ENCODE measurements at regions not wholly inside any gene's neighbourhood (a gene's known extent, or its start where the extent isn't known, plus 50 kb on each side); places are given as distances from the start of the nearest gene placed in this dataset.

DNA sequence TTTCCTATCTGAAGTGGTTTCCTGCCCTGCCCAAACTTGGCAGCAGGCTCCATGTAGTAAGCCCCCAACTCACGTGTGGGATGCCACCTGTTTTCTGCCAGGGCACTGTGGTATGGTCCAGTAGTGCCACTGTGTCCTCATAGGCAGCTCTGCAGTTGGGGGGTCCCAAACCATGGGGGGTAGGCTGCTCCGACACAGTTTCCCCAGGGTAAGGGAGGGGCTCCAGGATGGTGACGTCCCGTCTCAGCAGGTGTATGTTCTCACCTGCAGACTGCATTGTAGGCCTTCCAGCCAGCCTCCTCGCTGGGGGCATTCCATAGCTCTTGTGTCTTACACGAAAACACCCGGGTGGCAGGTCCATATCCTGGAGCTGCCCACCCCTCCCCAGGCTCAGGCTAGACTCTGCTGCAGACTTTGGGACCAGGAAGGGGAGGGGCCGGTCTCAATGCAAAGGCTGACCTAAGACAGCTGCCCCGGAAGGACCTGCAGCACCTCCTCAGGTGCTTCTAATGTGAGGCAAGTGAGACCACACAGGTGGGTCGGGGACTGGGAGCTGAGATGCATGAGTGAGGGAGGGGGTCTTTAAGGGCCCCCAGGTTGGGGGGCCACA, 330.5 kb upstream of the IRX4 start:
- Histone ChIP-seq H3K4me2 (ENCODE audit: low read length) (no peak overlapping the region), H3K27me3 (ENCODE audit: insufficient read depth, low read length) (peaks cover 16% of the 10 kb centered on the region), H3K9me3 (ENCODE audit: control insufficient read depth in 1 of 2, insufficient read depth in 1 of 2, low read depth in 1 of 2, low read length in 2 of 2) (no peaks in the 10 kb centered on the region), H2AFZ (ENCODE audit: low read depth, low read length, poor library complexity, severe bottlenecking) (no peak overlapping the region), H3K36me3 (ENCODE audit: control insufficient read depth in 1 of 2, insufficient read depth in 2 of 2, low read length in 2 of 2) (no peaks in the 10 kb centered on the region), H3K9me2 (ENCODE audit: insufficient read depth) (no peaks in the 10 kb centered on the region), H3K27ac (ENCODE audit: low read depth, low read length) (no peak overlapping the region), H3K79me2 (ENCODE audit: insufficient read depth, low read length) (no peaks in the 10 kb centered on the region), H3K9ac (ENCODE audit: low read length) (no peak overlapping the region), H3K4me3 (replicated peaks in 1 of 2; ENCODE audit: low read depth in 1 of 2, low read length in 2 of 2) (no peak overlapping the region), H3K4me1 (ENCODE audit: control insufficient read depth in 1 of 2, insufficient read depth in 2 of 2, low read length in 2 of 2) (no peaks in the 10 kb centered on the region), H4K20me1 (ENCODE audit: insufficient read depth) (no peaks in the 10 kb centered on the region)
- no peak for DNase-seq (ENCODE audit: low read depth, low spot score)
- intact Hi-C loops (cut with micrococcal nuclease), result no loop called here
- no TSS peak for BruUV-seq (replicated peaks)
- TF ChIP-seq TCF7L2 (IDR thresholded peaks at IDR 0.05; ENCODE audit: borderline replicate concordance, extremely low read depth, insufficient read depth, insufficient read length), result no peak
- TF ChIP-seq, protein P1, sequence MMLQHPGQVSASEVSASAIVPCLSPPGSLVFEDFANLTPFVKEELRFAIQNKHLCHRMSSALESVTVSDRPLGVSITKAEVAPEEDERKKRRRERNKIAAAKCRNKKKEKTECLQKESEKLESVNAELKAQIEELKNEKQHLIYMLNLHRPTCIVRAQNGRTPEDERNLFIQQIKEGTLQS (IDR thresholded peaks at IDR 0.05), result no peak
- no peak for TF ChIP-seq JUND (IDR thresholded peaks at IDR 0.05)
- no peak for TF ChIP-seq REST (IDR thresholded peaks at IDR 0.05; ENCODE audit: low read depth)
- no peak for TF ChIP-seq SRF (IDR thresholded peaks at IDR 0.05; ENCODE audit: low read depth)
- TF ChIP-seq EZH2 (IDR thresholded peaks at IDR 0.05), result no peak
- TF ChIP-seq CBX3 (IDR thresholded peaks at IDR 0.05; ENCODE audit: low read depth), result no peak
- TF ChIP-seq, protein P2, sequence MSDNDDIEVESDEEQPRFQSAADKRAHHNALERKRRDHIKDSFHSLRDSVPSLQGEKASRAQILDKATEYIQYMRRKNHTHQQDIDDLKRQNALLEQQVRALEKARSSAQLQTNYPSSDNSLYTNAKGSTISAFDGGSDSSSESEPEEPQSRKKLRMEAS (IDR thresholded peaks at IDR 0.05), result no peak
- TF ChIP-seq ZFX (IDR thresholded peaks at IDR 0.05), result no peak
- TF ChIP-seq POLR2A (IDR thresholded peaks at IDR 0.05; ENCODE audit: borderline replicate concordance, extremely low read depth, insufficient read depth, insufficient read length), result no peak
- TF ChIP-seq, protein P3, sequence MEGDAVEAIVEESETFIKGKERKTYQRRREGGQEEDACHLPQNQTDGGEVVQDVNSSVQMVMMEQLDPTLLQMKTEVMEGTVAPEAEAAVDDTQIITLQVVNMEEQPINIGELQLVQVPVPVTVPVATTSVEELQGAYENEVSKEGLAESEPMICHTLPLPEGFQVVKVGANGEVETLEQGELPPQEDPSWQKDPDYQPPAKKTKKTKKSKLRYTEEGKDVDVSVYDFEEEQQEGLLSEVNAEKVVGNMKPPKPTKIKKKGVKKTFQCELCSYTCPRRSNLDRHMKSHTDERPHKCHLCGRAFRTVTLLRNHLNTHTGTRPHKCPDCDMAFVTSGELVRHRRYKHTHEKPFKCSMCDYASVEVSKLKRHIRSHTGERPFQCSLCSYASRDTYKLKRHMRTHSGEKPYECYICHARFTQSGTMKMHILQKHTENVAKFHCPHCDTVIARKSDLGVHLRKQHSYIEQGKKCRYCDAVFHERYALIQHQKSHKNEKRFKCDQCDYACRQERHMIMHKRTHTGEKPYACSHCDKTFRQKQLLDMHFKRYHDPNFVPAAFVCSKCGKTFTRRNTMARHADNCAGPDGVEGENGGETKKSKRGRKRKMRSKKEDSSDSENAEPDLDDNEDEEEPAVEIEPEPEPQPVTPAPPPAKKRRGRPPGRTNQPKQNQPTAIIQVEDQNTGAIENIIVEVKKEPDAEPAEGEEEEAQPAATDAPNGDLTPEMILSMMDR (IDR thresholded peaks at IDR 0.05 in 2 of 3, conservative IDR thresholded peaks at IDR 0.05 in 1 of 3; ENCODE audit: borderline replicate concordance in 1 of 3, insufficient read depth in 1 of 3, low read depth in 2 of 3, low read length in 2 of 3), result no peak
- ChIA-PET POLR2A (no interaction called here), RAD21 (ENCODE audit: low non-redundant PET in 1 of 2, low total read pairs in 2 of 2, uncharacterized antibody in 2 of 2, unreplicated experiment in 2 of 2) (no interaction called here), CTCF (no interaction called here)
- ATAC-seq, result no peak

Measured in HCT116 (cell line).